HCT116 (cell line): ENCODE measurements at regions not wholly inside any gene's neighbourhood (a gene's known extent, or its start where the extent isn't known, plus 50 kb on each side); places are given as distances from the start of the nearest gene placed in this dataset.

ENCODE experiments used
- ATAC-seq: fragments of 200-7000 bp; cut with Tn5 transposase; 2 replicates; pipeline ENCODE4 v1.9.1; 2020; ENCODE audit warnings: mild to moderate bottlenecking, moderate library complexity
- BruUV-seq: library from RNA; stranded (reverse); fragments of 400-500 nt; replicated peaks from 2 replicates; lab custom pipeline; 2021; lab: Mats Ljungman, UMichigan
- CTCF ChIA-PET: fragments of 300-600 bp; sonication (Branson Sonifier 250); formaldehyde crosslinking; loops from one replicate; lab custom pipeline; 2021; ENCODE audit warnings: antibody characterized with exemption; lab: Charles Lee
- POLR2A ChIA-PET: fragments of 300-600, 350-600 bp; sonication (Branson Sonifier 250); formaldehyde crosslinking; loops from one replicate; lab custom pipeline; 2021; ENCODE audit warnings: antibody characterized with exemption; lab: Charles Lee
- RAD21 ChIA-PET, 2 experiments: fragments of 300-600 bp; sonication (Branson Sonifier 250); formaldehyde crosslinking; loops; one replicate each; lab custom pipeline; 2023; ENCODE audit warnings: low total read pairs in 2 of 2; ENCODE audit not compliant: uncharacterized antibody in 2 of 2, unreplicated experiment in 2 of 2, low non-redundant PET in 1 of 2; lab: Charles Lee
- DNase-seq: peaks from one replicate; pipeline ENCODE4 v3.0.0-alpha.2; 2010; ENCODE audit warnings: low read depth, low spot score
- H2AFZ ChIP-seq: fragments of 200-600 bp; shearing (Covaris generic), sonication (generic); 2 replicates; pipeline ENCODE4 v1.6.1; 2017; ENCODE audit warnings: low read depth, mixed run types, mixed read lengths, antibody characterized with exemption, low read length; ENCODE audit not compliant: poor library complexity, severe bottlenecking
- H3K27ac ChIP-seq: 2 replicates; pipeline ENCODE4 v1.5.1; 2012; ENCODE audit warnings: low read depth, low read length
- H3K27me3 ChIP-seq: fragments of 200-600 bp; sonication (generic); 2 replicates; pipeline ENCODE4 v1.6.1; 2016; ENCODE audit warnings: mixed run types, low read length, mixed read lengths; ENCODE audit not compliant: insufficient read depth
- H3K36me3 ChIP-seq, 2 experiments: fragments of 200-500 bp in 1 of 2; fragments of 200-600 bp in 1 of 2; sonication (Bioruptor generic) in 1 of 2; sonication (generic) in 1 of 2; 2 replicates each; pipeline versions ENCODE4 v1.5.1 to v1.6.1; 2014 to 2016; ENCODE audit warnings: low read length in 2 of 2, inconsistent platforms in 1 of 2, mixed read lengths in 1 of 2, mixed run types in 1 of 2; ENCODE audit not compliant: insufficient read depth in 2 of 2, control insufficient read depth in 1 of 2
- H3K4me1 ChIP-seq, 2 experiments: fragments of 200-600 bp in 1 of 2; sonication (generic) in 1 of 2; 2 replicates each; pipeline versions ENCODE4 v1.5.1 to v1.6.1; 2012 to 2017; ENCODE audit warnings: low read length in 2 of 2, inconsistent platforms in 1 of 2, mild to moderate bottlenecking in 1 of 2, mixed read lengths in 1 of 2, mixed run types in 1 of 2, moderate library complexity in 1 of 2; ENCODE audit not compliant: insufficient read depth in 2 of 2, control insufficient read depth in 1 of 2
- H3K4me2 ChIP-seq: fragments of 200-600 bp; sonication (generic); 2 replicates; pipeline ENCODE4 v1.6.1; 2017; ENCODE audit warnings: mixed run types, low read length, mixed read lengths
- H3K4me3 ChIP-seq, 2 experiments: fragments of 200-600 bp in 1 of 2; sonication (generic) in 1 of 2; replicated peaks in 1 of 2; 2 replicates each; pipeline ENCODE4 v1.5.1; 2011 to 2016; ENCODE audit warnings: low read length in 2 of 2, control low read depth in 1 of 2, low read depth in 1 of 2, mild to moderate bottlenecking in 1 of 2, mixed read lengths in 1 of 2, mixed run types in 1 of 2
- H3K79me2 ChIP-seq: fragments of 200-600 bp; sonication (generic); 2 replicates; pipeline ENCODE4 v1.6.1; 2017; ENCODE audit warnings: mild to moderate bottlenecking, mixed run types, low read length, moderate library complexity, mixed read lengths; ENCODE audit not compliant: insufficient read depth
- H3K9ac ChIP-seq: fragments of 200-600 bp; sonication (generic); 2 replicates; pipeline ENCODE4 v1.6.1; 2016; ENCODE audit warnings: low read length, mixed read lengths
- H3K9me2 ChIP-seq: fragments of 200-600 bp; sonication (generic), shearing (Covaris generic); 2 replicates; pipeline ENCODE4 v1.6.1; 2017; ENCODE audit warnings: mixed run types, mild to moderate bottlenecking, moderate library complexity; ENCODE audit not compliant: insufficient read depth
- H3K9me3 ChIP-seq, 2 experiments: fragments of 200-500 bp in 1 of 2; fragments of 200-600 bp in 1 of 2; sonication (Bioruptor generic) in 1 of 2; sonication (generic) in 1 of 2; 2 replicates each; pipeline ENCODE4 v1.6.1; 2014 to 2017; ENCODE audit warnings: low read length in 2 of 2, mixed read lengths in 2 of 2, inconsistent platforms in 1 of 2, low read depth in 1 of 2, mild to moderate bottlenecking in 1 of 2, mixed run types in 1 of 2, moderate library complexity in 1 of 2; ENCODE audit not compliant: control insufficient read depth in 1 of 2, insufficient read depth in 1 of 2
- H4K20me1 ChIP-seq: fragments of 200-600 bp; sonication (generic), shearing (Covaris generic); 2 replicates; pipeline ENCODE4 v1.6.1; 2017; ENCODE audit warnings: mixed run types, mild to moderate bottlenecking, moderate library complexity; ENCODE audit not compliant: insufficient read depth
- ATF3 ChIP-seq: IDR thresholded peaks from 2 replicates; pipeline ENCODE4 v1.6.1; 2012
- CEBPB ChIP-seq: IDR thresholded peaks from 2 replicates; pipeline ENCODE4 v1.6.1; 2012; ENCODE audit warnings: low read depth
- CTCF ChIP-seq, 3 experiments: fragments of 200-600 bp in 1 of 3; sonication (generic) in 1 of 3; IDR thresholded peaks in 2 of 3; conservative IDR thresholded peaks in 1 of 3; 2 replicates each; pipeline ENCODE4 v1.5.1; 2012 to 2017; ENCODE audit warnings: low read depth in 2 of 3, low read length in 2 of 3, antibody characterized with exemption in 1 of 3, borderline replicate concordance in 1 of 3, control low read depth in 1 of 3, mild to moderate bottlenecking in 1 of 3, mixed read lengths in 1 of 3, mixed run types in 1 of 3, moderate library complexity in 1 of 3; ENCODE audit not compliant: insufficient read depth in 1 of 3
- ELF1 ChIP-seq: IDR thresholded peaks from 2 replicates; pipeline ENCODE4 v1.6.1; 2012; ENCODE audit warnings: low read depth, borderline replicate concordance
- EZH2 ChIP-seq: fragments of 200-600 bp; sonication (generic); IDR thresholded peaks from 2 replicates; pipeline ENCODE4 v1.6.1; 2017; ENCODE audit warnings: antibody characterized with exemption, mixed run types
- JUND ChIP-seq: IDR thresholded peaks from 2 replicates; pipeline ENCODE4 v1.6.1; 2012
- MAX ChIP-seq: IDR thresholded peaks from 2 replicates; pipeline ENCODE4 v1.6.1; 2012
- POLR2A ChIP-seq: IDR thresholded peaks from 2 replicates; pipeline ENCODE4 v1.7.0; 2011; ENCODE audit warnings: borderline replicate concordance; ENCODE audit not compliant: insufficient read depth, insufficient read length; ENCODE audit errors: extremely low read depth
- SIN3A ChIP-seq: IDR thresholded peaks from 2 replicates; pipeline ENCODE4 v1.6.1; 2012; ENCODE audit warnings: low read depth
- SP1 ChIP-seq: IDR thresholded peaks from 2 replicates; pipeline ENCODE4 v1.6.1; 2012; ENCODE audit warnings: low read depth
- SRF ChIP-seq: IDR thresholded peaks from 2 replicates; pipeline ENCODE4 v1.6.1; 2012; ENCODE audit warnings: low read depth
- TCF7L2 ChIP-seq: IDR thresholded peaks from 2 replicates; pipeline ENCODE4 v1.7.0; 2011; ENCODE audit warnings: borderline replicate concordance, inconsistent platforms; ENCODE audit not compliant: insufficient read depth, insufficient read length; ENCODE audit errors: extremely low read depth
- ZBTB33 ChIP-seq: IDR thresholded peaks from 2 replicates; pipeline ENCODE4 v1.6.1; 2011; ENCODE audit warnings: mild to moderate bottlenecking, low read length, moderate library complexity; ENCODE audit not compliant: insufficient replicate concordance; ENCODE audit errors: extremely low read depth
- ZFX ChIP-seq: fragments of 450-650 bp; IDR thresholded peaks from 2 replicates; pipeline ENCODE4 v1.6.1; 2017
- ZNF274 ChIP-seq: fragments of 200-500 bp; sonication (Bioruptor generic); IDR thresholded peaks from 2 replicates; pipeline ENCODE4 v1.6.1; 2014; ENCODE audit warnings: mild to moderate bottlenecking, low read depth, low read length, inconsistent platforms
- intact Hi-C: fragments of 100-400 bp; cut with micrococcal nuclease; formaldehyde crosslinking; loops from 2 replicates; pipeline ENCODE4 v1.10.0; 2022

GRCh38 chr13:80437231-80437630 is 96.3 kb upstream of the SPRY2 start:
- ChIA-PET POLR2A (no interaction called here), CTCF (no interaction called here), RAD21 (no interaction called here)
- no peaks in the 10 kb centered on the region for H3K4me1 ChIP-seq
- no peaks in the 10 kb centered on the region for H4K20me1 ChIP-seq
- no peaks in the 10 kb centered on the region for H3K9me2 ChIP-seq
- no peak for DNase-seq
- H3K9me3 ChIP-seq: no peaks in the 10 kb centered on the region
- no peak overlapping the region for H2AFZ ChIP-seq
- H3K27me3 ChIP-seq: no peaks in the 10 kb centered on the region
- intact Hi-C loops: no loop called here
- no peaks in the 10 kb centered on the region for H3K36me3 ChIP-seq
- H3K4me2 ChIP-seq: no peak overlapping the region
- H3K9ac ChIP-seq: no peak overlapping the region
- no TSS peak for BruUV-seq
- TF ChIP-seq TCF7L2: no peak
- no peak for TF ChIP-seq SIN3A
- TF ChIP-seq ZFX: no peak
- no peak overlapping the region for H3K4me3 ChIP-seq
- no peaks in the 10 kb centered on the region for H3K79me2 ChIP-seq
- no peak for ATAC-seq
- no peak overlapping the region for H3K27ac ChIP-seq

- no peaks in the 10 kb centered on the region for H3K9me3 ChIP-seq
Measured at GRCh38 chr13:80436571-80437169, 95.7 kb upstream of the SPRY2 start.

More at GRCh38 chr13:80436571-80437169, 95.7 kb upstream of the SPRY2 start:
- H3K36me3 ChIP-seq: no peaks in the 10 kb centered on the region
- no peak overlapping the region for H3K4me2 ChIP-seq
- ChIA-PET CTCF (no interaction called here), POLR2A (no interaction called here), RAD21 (no interaction called here)
- TF ChIP-seq ATF3 (no peak), ELF1 (no peak), SP1 (no peak), JUND (no peak), EZH2 (no peak), ZBTB33 (no peak), ZFX (no peak), SRF (no peak), CEBPB (no peak), POLR2A (no peak), MAX (no peak), ZNF274 (no peak), SIN3A (no peak), CTCF (IDR thresholded peaks at IDR 0.05 in 2 of 3, conservative IDR thresholded peaks at IDR 0.05 in 1 of 3; ENCODE audit: borderline replicate concordance in 1 of 3, insufficient read depth in 1 of 3, low read depth in 2 of 3, low read length in 2 of 3) (no peak)
- no peaks in the 10 kb centered on the region for H3K79me2 ChIP-seq
- H3K9ac ChIP-seq: no peak overlapping the region
- H3K4me1 ChIP-seq: no peaks in the 10 kb centered on the region
- no peak for ATAC-seq
- intact Hi-C loops: no loop called here
- no peaks in the 10 kb centered on the region for H3K9me2 ChIP-seq
- H2AFZ ChIP-seq: no peak overlapping the region
- BruUV-seq: no TSS peak
- DNase-seq: no peak
- no peak overlapping the region for H3K27ac ChIP-seq
- no peaks in the 10 kb centered on the region for H4K20me1 ChIP-seq
- H3K27me3 ChIP-seq: no peaks in the 10 kb centered on the region
- no peak overlapping the region for H3K4me3 ChIP-seq
